ENCODE measurements at regions not wholly inside any gene's neighbourhood (a gene's known extent, or its start where the extent isn't known, plus 50 kb on each side); places are given as distances from the start of the nearest gene placed in this dataset.

GRCh38 chr10:121369616-121370015, 228.6 kb downstream of the FGFR2 start:
- no peak overlapping the region for H3K27ac ChIP-seq (ENCODE audit: low read depth, low read length, poor library complexity, severe bottlenecking)
- H3K4me1 ChIP-seq (ENCODE audit: insufficient read depth, low read length, severe bottlenecking): no peaks in the 10 kb centered on the region
- H3K9me3 ChIP-seq (ENCODE audit: low read length): no peaks in the 10 kb centered on the region
- H3K4me3 ChIP-seq (ENCODE audit: low read depth, low read length, poor library complexity, severe bottlenecking): no peak overlapping the region
- no peaks in the 10 kb centered on the region for H3K36me3 ChIP-seq (ENCODE audit: insufficient read depth, low read length)
- no peaks in the 10 kb centered on the region for H3K79me2 ChIP-seq (ENCODE audit: insufficient read depth, low read length)
- no peak overlapping the region for H3K4me2 ChIP-seq (ENCODE audit: low read length)
- no peaks in the 10 kb centered on the region for H3K27me3 ChIP-seq (ENCODE audit: insufficient read depth, low read length)
- no peaks in the 10 kb centered on the region for H4K20me1 ChIP-seq (ENCODE audit: insufficient read depth, low read length)
- H3K9ac ChIP-seq (ENCODE audit: low read length): no peak overlapping the region
- TF ChIP-seq, protein P1, sequence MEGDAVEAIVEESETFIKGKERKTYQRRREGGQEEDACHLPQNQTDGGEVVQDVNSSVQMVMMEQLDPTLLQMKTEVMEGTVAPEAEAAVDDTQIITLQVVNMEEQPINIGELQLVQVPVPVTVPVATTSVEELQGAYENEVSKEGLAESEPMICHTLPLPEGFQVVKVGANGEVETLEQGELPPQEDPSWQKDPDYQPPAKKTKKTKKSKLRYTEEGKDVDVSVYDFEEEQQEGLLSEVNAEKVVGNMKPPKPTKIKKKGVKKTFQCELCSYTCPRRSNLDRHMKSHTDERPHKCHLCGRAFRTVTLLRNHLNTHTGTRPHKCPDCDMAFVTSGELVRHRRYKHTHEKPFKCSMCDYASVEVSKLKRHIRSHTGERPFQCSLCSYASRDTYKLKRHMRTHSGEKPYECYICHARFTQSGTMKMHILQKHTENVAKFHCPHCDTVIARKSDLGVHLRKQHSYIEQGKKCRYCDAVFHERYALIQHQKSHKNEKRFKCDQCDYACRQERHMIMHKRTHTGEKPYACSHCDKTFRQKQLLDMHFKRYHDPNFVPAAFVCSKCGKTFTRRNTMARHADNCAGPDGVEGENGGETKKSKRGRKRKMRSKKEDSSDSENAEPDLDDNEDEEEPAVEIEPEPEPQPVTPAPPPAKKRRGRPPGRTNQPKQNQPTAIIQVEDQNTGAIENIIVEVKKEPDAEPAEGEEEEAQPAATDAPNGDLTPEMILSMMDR (IDR thresholded peaks at IDR 0.05; ENCODE audit: low read length): no peak
- TF ChIP-seq EZH2 (IDR thresholded peaks at IDR 0.05; ENCODE audit: borderline replicate concordance, low read length): no peak
- H2AFZ ChIP-seq (ENCODE audit: low read length): no peak overlapping the region
- H3F3A ChIP-seq (ENCODE audit: insufficient read depth, low read length): no peaks in the 10 kb centered on the region
- no peaks in the 10 kb centered on the region for H3K9me2 ChIP-seq (ENCODE audit: low read depth, low read length)

GRCh38 chr10:121371836-121372235, 226.4 kb downstream of the FGFR2 start:
- no peaks in the 10 kb centered on the region for H3K9me3 ChIP-seq (ENCODE audit: low read length)
- no peak overlapping the region for H3K4me3 ChIP-seq (ENCODE audit: low read depth, low read length, poor library complexity, severe bottlenecking)
- no peak for TF ChIP-seq EZH2 (IDR thresholded peaks at IDR 0.05; ENCODE audit: borderline replicate concordance, low read length)
- TF ChIP-seq, protein P1 (IDR thresholded peaks at IDR 0.05; ENCODE audit: low read length): no peak
- no peaks in the 10 kb centered on the region for H3F3A ChIP-seq (ENCODE audit: insufficient read depth, low read length)
- no peak overlapping the region for H3K9ac ChIP-seq (ENCODE audit: low read length)
- H3K79me2 ChIP-seq (ENCODE audit: insufficient read depth, low read length): no peaks in the 10 kb centered on the region
- H3K27me3 ChIP-seq (ENCODE audit: insufficient read depth, low read length): no peaks in the 10 kb centered on the region
- no peaks in the 10 kb centered on the region for H3K36me3 ChIP-seq (ENCODE audit: insufficient read depth, low read length)
- no peak overlapping the region for H2AFZ ChIP-seq (ENCODE audit: low read length)
- H4K20me1 ChIP-seq (ENCODE audit: insufficient read depth, low read length): no peaks in the 10 kb centered on the region
- H3K4me1 ChIP-seq (ENCODE audit: insufficient read depth, low read length, severe bottlenecking): no peaks in the 10 kb centered on the region
- no peak overlapping the region for H3K4me2 ChIP-seq (ENCODE audit: low read length)
- H3K27ac ChIP-seq (ENCODE audit: low read depth, low read length, poor library complexity, severe bottlenecking): no peak overlapping the region
- H3K9me2 ChIP-seq (ENCODE audit: low read depth, low read length): no peaks in the 10 kb centered on the region

GRCh38 chr10:121373411-121373810, 224.8 kb downstream of the FGFR2 start:
- Histone ChIP-seq H2AFZ (ENCODE audit: low read length) (no peak overlapping the region), H4K20me1 (ENCODE audit: insufficient read depth, low read length) (no peaks in the 10 kb centered on the region), H3F3A (ENCODE audit: insufficient read depth, low read length) (no peaks in the 10 kb centered on the region), H3K9ac (ENCODE audit: low read length) (no peak overlapping the region), H3K27me3 (ENCODE audit: insufficient read depth, low read length) (no peaks in the 10 kb centered on the region), H3K27ac (ENCODE audit: low read depth, low read length, poor library complexity, severe bottlenecking) (no peak overlapping the region), H3K4me2 (ENCODE audit: low read length) (no peak overlapping the region), H3K9me2 (ENCODE audit: low read depth, low read length) (no peaks in the 10 kb centered on the region), H3K4me1 (ENCODE audit: insufficient read depth, low read length, severe bottlenecking) (no peaks in the 10 kb centered on the region), H3K79me2 (ENCODE audit: insufficient read depth, low read length) (no peaks in the 10 kb centered on the region), H3K9me3 (ENCODE audit: low read length) (no peaks in the 10 kb centered on the region), H3K36me3 (ENCODE audit: insufficient read depth, low read length) (no peaks in the 10 kb centered on the region), H3K4me3 (ENCODE audit: low read depth, low read length, poor library complexity, severe bottlenecking) (no peak overlapping the region)
- TF ChIP-seq EZH2 (IDR thresholded peaks at IDR 0.05; ENCODE audit: borderline replicate concordance, low read length): no peak
- TF ChIP-seq, protein P1 (IDR thresholded peaks at IDR 0.05; ENCODE audit: low read length): no peak
